ENCODE measurements at regions not wholly inside any gene's neighbourhood (a gene's known extent, or its start where the extent isn't known, plus 50 kb on each side); places are given as distances from the start of the nearest gene placed in this dataset.

GRCh38 chr12:131615326-131616042 lies 95.4 kb upstream of the SFSWAP start:
- TF ChIP-seq CTCF (IDR thresholded peaks at IDR 0.05; ENCODE audit: low read length) = no peak
- TF ChIP-seq EZH2 (IDR thresholded peaks at IDR 0.05; ENCODE audit: borderline replicate concordance, low read length) = no peak

Measured in OCI-LY1 (cell line).